HCT116 (cell line): ENCODE measurements at regions not wholly inside any gene's neighbourhood (a gene's known extent, or its start where the extent isn't known, plus 50 kb on each side); places are given as distances from the start of the nearest gene placed in this dataset.

Source experiments
- ATAC-seq: fragments of 200-7000 bp; cut with Tn5 transposase; 2 replicates; pipeline ENCODE4 v1.9.1; 2020; ENCODE audit warnings: mild to moderate bottlenecking, moderate library complexity
- BruUV-seq: library from RNA; stranded (reverse); fragments of 400-500 nt; replicated peaks from 2 replicates; lab custom pipeline; 2021; lab: Mats Ljungman, UMichigan
- CTCF ChIA-PET: fragments of 300-600 bp; sonication (Branson Sonifier 250); formaldehyde crosslinking; loops from one replicate; lab custom pipeline; 2021; ENCODE audit warnings: antibody characterized with exemption; lab: Charles Lee
- POLR2A ChIA-PET: fragments of 300-600, 350-600 bp; sonication (Branson Sonifier 250); formaldehyde crosslinking; loops from one replicate; lab custom pipeline; 2021; ENCODE audit warnings: antibody characterized with exemption; lab: Charles Lee
- RAD21 ChIA-PET, 2 experiments: fragments of 300-600 bp; sonication (Branson Sonifier 250); formaldehyde crosslinking; loops; one replicate each; lab custom pipeline; 2023; ENCODE audit warnings: low total read pairs in 2 of 2; ENCODE audit not compliant: uncharacterized antibody in 2 of 2, unreplicated experiment in 2 of 2, low non-redundant PET in 1 of 2; lab: Charles Lee
- DNase-seq: peaks from one replicate; pipeline ENCODE4 v3.0.0-alpha.2; 2010; ENCODE audit warnings: low read depth, low spot score
- H2AFZ ChIP-seq: fragments of 200-600 bp; shearing (Covaris generic), sonication (generic); 2 replicates; pipeline ENCODE4 v1.6.1; 2017; ENCODE audit warnings: low read depth, mixed run types, mixed read lengths, antibody characterized with exemption, low read length; ENCODE audit not compliant: poor library complexity, severe bottlenecking
- H3K27ac ChIP-seq: 2 replicates; pipeline ENCODE4 v1.5.1; 2012; ENCODE audit warnings: low read depth, low read length
- H3K27me3 ChIP-seq: fragments of 200-600 bp; sonication (generic); 2 replicates; pipeline ENCODE4 v1.6.1; 2016; ENCODE audit warnings: mixed run types, low read length, mixed read lengths; ENCODE audit not compliant: insufficient read depth
- H3K36me3 ChIP-seq, 2 experiments: fragments of 200-500 bp in 1 of 2; fragments of 200-600 bp in 1 of 2; sonication (Bioruptor generic) in 1 of 2; sonication (generic) in 1 of 2; 2 replicates each; pipeline versions ENCODE4 v1.5.1 to v1.6.1; 2014 to 2016; ENCODE audit warnings: low read length in 2 of 2, inconsistent platforms in 1 of 2, mixed read lengths in 1 of 2, mixed run types in 1 of 2; ENCODE audit not compliant: insufficient read depth in 2 of 2, control insufficient read depth in 1 of 2
- H3K4me1 ChIP-seq, 2 experiments: fragments of 200-600 bp in 1 of 2; sonication (generic) in 1 of 2; 2 replicates each; pipeline versions ENCODE4 v1.5.1 to v1.6.1; 2012 to 2017; ENCODE audit warnings: low read length in 2 of 2, inconsistent platforms in 1 of 2, mild to moderate bottlenecking in 1 of 2, mixed read lengths in 1 of 2, mixed run types in 1 of 2, moderate library complexity in 1 of 2; ENCODE audit not compliant: insufficient read depth in 2 of 2, control insufficient read depth in 1 of 2
- H3K4me2 ChIP-seq: fragments of 200-600 bp; sonication (generic); 2 replicates; pipeline ENCODE4 v1.6.1; 2017; ENCODE audit warnings: mixed run types, low read length, mixed read lengths
- H3K4me3 ChIP-seq, 2 experiments: fragments of 200-600 bp in 1 of 2; sonication (generic) in 1 of 2; replicated peaks in 1 of 2; 2 replicates each; pipeline ENCODE4 v1.5.1; 2011 to 2016; ENCODE audit warnings: low read length in 2 of 2, control low read depth in 1 of 2, low read depth in 1 of 2, mild to moderate bottlenecking in 1 of 2, mixed read lengths in 1 of 2, mixed run types in 1 of 2
- H3K79me2 ChIP-seq: fragments of 200-600 bp; sonication (generic); 2 replicates; pipeline ENCODE4 v1.6.1; 2017; ENCODE audit warnings: mild to moderate bottlenecking, mixed run types, low read length, moderate library complexity, mixed read lengths; ENCODE audit not compliant: insufficient read depth
- H3K9ac ChIP-seq: fragments of 200-600 bp; sonication (generic); 2 replicates; pipeline ENCODE4 v1.6.1; 2016; ENCODE audit warnings: low read length, mixed read lengths
- H3K9me2 ChIP-seq: fragments of 200-600 bp; sonication (generic), shearing (Covaris generic); 2 replicates; pipeline ENCODE4 v1.6.1; 2017; ENCODE audit warnings: mixed run types, mild to moderate bottlenecking, moderate library complexity; ENCODE audit not compliant: insufficient read depth
- H3K9me3 ChIP-seq, 2 experiments: fragments of 200-500 bp in 1 of 2; fragments of 200-600 bp in 1 of 2; sonication (Bioruptor generic) in 1 of 2; sonication (generic) in 1 of 2; 2 replicates each; pipeline ENCODE4 v1.6.1; 2014 to 2017; ENCODE audit warnings: low read length in 2 of 2, mixed read lengths in 2 of 2, inconsistent platforms in 1 of 2, low read depth in 1 of 2, mild to moderate bottlenecking in 1 of 2, mixed run types in 1 of 2, moderate library complexity in 1 of 2; ENCODE audit not compliant: control insufficient read depth in 1 of 2, insufficient read depth in 1 of 2
- H4K20me1 ChIP-seq: fragments of 200-600 bp; sonication (generic), shearing (Covaris generic); 2 replicates; pipeline ENCODE4 v1.6.1; 2017; ENCODE audit warnings: mixed run types, mild to moderate bottlenecking, moderate library complexity; ENCODE audit not compliant: insufficient read depth
- CBX3 ChIP-seq: IDR thresholded peaks from 2 replicates; pipeline ENCODE4 v1.6.1; 2012; ENCODE audit warnings: low read depth
- JUND ChIP-seq: IDR thresholded peaks from 2 replicates; pipeline ENCODE4 v1.6.1; 2012
- POLR2AphosphoS5 ChIP-seq: IDR thresholded peaks from 2 replicates; pipeline ENCODE4 v1.6.1; 2011; ENCODE audit warnings: mild to moderate bottlenecking, low read depth, low read length, moderate library complexity
- RAD21 ChIP-seq: IDR thresholded peaks from 2 replicates; pipeline ENCODE4 v1.6.1; 2012; ENCODE audit warnings: low read depth, mild to moderate bottlenecking
- REST ChIP-seq: IDR thresholded peaks from 2 replicates; pipeline ENCODE4 v1.6.1; 2012; ENCODE audit warnings: low read depth
- SP1 ChIP-seq: IDR thresholded peaks from 2 replicates; pipeline ENCODE4 v1.6.1; 2012; ENCODE audit warnings: low read depth
- SRF ChIP-seq: IDR thresholded peaks from 2 replicates; pipeline ENCODE4 v1.6.1; 2012; ENCODE audit warnings: low read depth
- YY1 ChIP-seq: IDR thresholded peaks from 2 replicates; pipeline ENCODE4 v1.6.1; 2011; ENCODE audit warnings: low read length, low read depth, moderate library complexity, mild to moderate bottlenecking; ENCODE audit not compliant: insufficient replicate concordance; ENCODE audit errors: extremely low read depth
- ZFX ChIP-seq: fragments of 450-650 bp; IDR thresholded peaks from 2 replicates; pipeline ENCODE4 v1.6.1; 2017
- ZNF274 ChIP-seq: fragments of 200-500 bp; sonication (Bioruptor generic); IDR thresholded peaks from 2 replicates; pipeline ENCODE4 v1.6.1; 2014; ENCODE audit warnings: mild to moderate bottlenecking, low read depth, low read length, inconsistent platforms
- intact Hi-C: fragments of 100-400 bp; cut with micrococcal nuclease; formaldehyde crosslinking; loops from 2 replicates; pipeline ENCODE4 v1.10.0; 2022
- TF ChIP-seq, protein P1 (sequence below): IDR thresholded peaks from 2 replicates; pipeline ENCODE4 v1.6.1; 2012
- TF ChIP-seq, protein P2 (sequence below): IDR thresholded peaks from 2 replicates; pipeline ENCODE4 v1.6.1; 2011; ENCODE audit warnings: mild to moderate bottlenecking, low read length, moderate library complexity; ENCODE audit not compliant: insufficient replicate concordance; ENCODE audit errors: extremely low read depth

DNA sequence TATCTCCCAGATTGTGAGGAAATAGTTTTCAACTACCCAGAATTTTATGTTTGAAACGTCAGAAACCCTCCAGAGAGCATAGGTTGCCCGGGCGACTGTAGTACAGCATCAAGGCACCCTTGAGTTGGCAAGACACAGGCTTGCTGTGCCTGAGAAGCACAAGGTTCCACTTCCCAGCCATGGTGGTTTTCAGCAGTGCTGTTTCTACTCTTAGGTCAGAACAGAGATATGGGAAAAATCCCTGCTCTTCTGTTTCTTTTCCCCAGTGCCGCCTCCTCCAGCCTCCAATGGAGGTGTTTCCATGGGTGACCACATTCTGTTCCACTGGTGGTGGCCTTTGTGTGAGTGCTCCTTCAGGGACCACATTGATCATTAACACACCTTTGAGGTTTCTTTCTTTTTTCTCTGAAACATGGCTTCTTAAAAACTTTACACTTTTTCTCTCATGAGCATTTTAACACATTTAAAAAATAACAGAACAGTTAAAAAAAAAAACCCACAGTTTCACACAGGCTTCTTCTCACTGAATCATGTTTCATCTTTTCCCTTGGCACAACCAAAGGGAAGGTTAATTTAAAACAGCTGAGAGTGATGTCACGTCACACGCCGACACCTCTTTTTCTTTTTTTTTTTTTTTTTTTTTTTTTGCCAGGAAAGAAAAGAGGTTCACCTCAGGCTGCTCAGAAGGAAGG lies 229.3 kb upstream of the HDAC4 start:
- POLR2A ChIA-PET, result no interaction called here
- TF ChIP-seq, protein P1, sequence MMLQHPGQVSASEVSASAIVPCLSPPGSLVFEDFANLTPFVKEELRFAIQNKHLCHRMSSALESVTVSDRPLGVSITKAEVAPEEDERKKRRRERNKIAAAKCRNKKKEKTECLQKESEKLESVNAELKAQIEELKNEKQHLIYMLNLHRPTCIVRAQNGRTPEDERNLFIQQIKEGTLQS, result no peak
- TF ChIP-seq SP1 (no peak), CBX3 (no peak), RAD21 (no peak), ZFX (no peak), YY1 (no peak), ZNF274 (no peak), REST (no peak), SRF (no peak), JUND (no peak), POLR2AphosphoS5 (no peak)
- TF ChIP-seq, protein P2, sequence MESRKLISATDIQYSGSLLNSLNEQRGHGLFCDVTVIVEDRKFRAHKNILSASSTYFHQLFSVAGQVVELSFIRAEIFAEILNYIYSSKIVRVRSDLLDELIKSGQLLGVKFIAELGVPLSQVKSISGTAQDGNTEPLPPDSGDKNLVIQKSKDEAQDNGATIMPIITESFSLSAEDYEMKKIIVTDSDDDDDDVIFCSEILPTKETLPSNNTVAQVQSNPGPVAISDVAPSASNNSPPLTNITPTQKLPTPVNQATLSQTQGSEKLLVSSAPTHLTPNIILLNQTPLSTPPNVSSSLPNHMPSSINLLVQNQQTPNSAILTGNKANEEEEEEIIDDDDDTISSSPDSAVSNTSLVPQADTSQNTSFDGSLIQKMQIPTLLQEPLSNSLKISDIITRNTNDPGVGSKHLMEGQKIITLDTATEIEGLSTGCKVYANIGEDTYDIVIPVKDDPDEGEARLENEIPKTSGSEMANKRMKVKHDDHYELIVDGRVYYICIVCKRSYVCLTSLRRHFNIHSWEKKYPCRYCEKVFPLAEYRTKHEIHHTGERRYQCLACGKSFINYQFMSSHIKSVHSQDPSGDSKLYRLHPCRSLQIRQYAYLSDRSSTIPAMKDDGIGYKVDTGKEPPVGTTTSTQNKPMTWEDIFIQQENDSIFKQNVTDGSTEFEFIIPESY, result no peak
- no TSS peak for BruUV-seq

More for the DNA sequence above, 229.3 kb upstream of the HDAC4 start:
- H3K9me2 ChIP-seq, result no peaks in the 10 kb centered on the region
- no peak overlapping the region for H2AFZ ChIP-seq
- no peaks in the 10 kb centered on the region for H3K9me3 ChIP-seq
- CTCF ChIA-PET, result no interaction called here
- RAD21 ChIA-PET, result no interaction called here
- intact Hi-C loops, result no loop called here
- H3K4me1 ChIP-seq, result no peaks in the 10 kb centered on the region
- DNase-seq (no peak), ATAC-seq (no peak)
- H3K4me2 ChIP-seq, result no peak overlapping the region
- no peak overlapping the region for H3K4me3 ChIP-seq
- H3K79me2 ChIP-seq, result no peaks in the 10 kb centered on the region
- no peaks in the 10 kb centered on the region for H4K20me1 ChIP-seq
- H3K9ac ChIP-seq, result no peak overlapping the region
- no peaks in the 10 kb centered on the region for H3K36me3 ChIP-seq
- H3K27ac ChIP-seq, result no peak overlapping the region
- H3K27me3 ChIP-seq, result no peaks in the 10 kb centered on the region
